Thyroid gland (tissue), 4 donors: ENCODE measurements at regions not wholly inside any gene's neighbourhood (a gene's known extent, or its start where the extent isn't known, plus 50 kb on each side); places are given as distances from the start of the nearest gene placed in this dataset.

ENCODE experiments used
- DNase-seq, 2 donors: peaks; one replicate each; pipeline ENCODE4 v3.0.0-alpha.2; 2019
- H3K27ac ChIP-seq, 3 donors: fragments of 200-600 bp; sonication (generic); 1 replicate in 2 of 3; 2 replicates in 1 of 3; pipeline ENCODE4 v1.5.1; 2016 to 2019; ENCODE audit warnings: mild to moderate bottlenecking in 1 of 3, moderate library complexity in 1 of 3
- H3K27me3 ChIP-seq: fragments of 200-600 bp; sonication (generic); one replicate; pipeline ENCODE4 v1.5.1; 2019
- H3K36me3 ChIP-seq, 2 donors: fragments of 200-600 bp; sonication (generic); one replicate each; pipeline ENCODE4 v1.5.1; 2016 to 2019
- H3K4me1 ChIP-seq, 2 donors: fragments of 200-600 bp; sonication (generic); one replicate each; pipeline ENCODE4 v1.5.1; 2017 to 2019
- H3K4me3 ChIP-seq, 3 donors: fragments of 200-600 bp; sonication (generic); replicated peaks in 1 of 3; 1 replicate in 2 of 3; 2 replicates in 1 of 3; pipeline ENCODE4 v1.5.1; 2016; ENCODE audit warnings: mild to moderate bottlenecking in 1 of 3
- H3K9me3 ChIP-seq: fragments of 200-600 bp; sonication (generic); one replicate; pipeline ENCODE4 v1.5.1; 2017
- POLR2A ChIP-seq, 2 donors: fragments of 450-650 bp; IDR thresholded peaks; one replicate each; pipeline ENCODE4 v1.6.1; 2017; ENCODE audit warnings: antibody characterized with exemption in 2 of 2, mild to moderate bottlenecking in 2 of 2, moderate library complexity in 1 of 2
- WGBS, 2 donors: methylation state at CpG; one replicate each; pipeline ENCODE4 v1.1.5; 2017; 5-methylcytosine and 5-hydroxymethylcytosine counted together
- intact Hi-C: fragments of 100-400 bp; cut with DNase I; formaldehyde crosslinking; loops from one replicate; pipeline ENCODE4 v1.15.1; 2023
- TF ChIP-seq, protein P1 (sequence below), 6 experiments: fragments of 200-600 bp in 3 of 6; fragments of 450-650 bp in 3 of 6; sonication (generic) in 3 of 6; IDR thresholded peaks; one replicate each; pipeline ENCODE4 v1.5.1; 2016 to 2019; ENCODE audit warnings: antibody characterized with exemption in 6 of 6, mild to moderate bottlenecking in 2 of 6, inconsistent platforms in 1 of 6, moderate library complexity in 1 of 6

DNA sequence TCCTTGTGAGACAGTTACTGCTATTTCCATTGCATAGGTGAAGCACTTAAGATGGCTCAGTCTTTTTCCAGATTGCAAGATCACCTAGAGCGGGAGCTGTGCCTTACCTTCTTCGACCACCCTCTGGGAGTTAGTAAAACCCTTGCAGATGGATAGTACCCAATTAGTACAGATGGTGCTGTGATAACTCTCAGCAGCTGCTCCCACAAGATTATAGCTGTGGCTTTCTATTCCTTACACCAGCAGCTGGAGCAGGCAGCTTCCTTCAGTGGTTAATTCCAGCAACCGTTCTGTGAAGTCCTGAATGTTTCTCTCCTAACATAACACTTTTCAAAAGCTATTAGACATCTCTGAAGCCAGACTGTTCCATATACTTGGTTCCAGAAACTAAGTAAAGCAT, 796.8 kb downstream of the XPNPEP1 start:
- intact Hi-C loops = no loop called here
- Histone ChIP-seq H3K9me3 (no peaks in the 10 kb centered on the region), H3K27ac (no peak overlapping the region), H3K4me3 (no peak overlapping the region), H3K36me3 (no peaks in the 10 kb centered on the region), H3K4me1 (no peaks in the 10 kb centered on the region), H3K27me3 (no peaks in the 10 kb centered on the region)
- DNase-seq = no peak
- WGBS, 2 donors = 73% methylated on average over 3 of the region's 3 CpGs
- TF ChIP-seq, protein P1, sequence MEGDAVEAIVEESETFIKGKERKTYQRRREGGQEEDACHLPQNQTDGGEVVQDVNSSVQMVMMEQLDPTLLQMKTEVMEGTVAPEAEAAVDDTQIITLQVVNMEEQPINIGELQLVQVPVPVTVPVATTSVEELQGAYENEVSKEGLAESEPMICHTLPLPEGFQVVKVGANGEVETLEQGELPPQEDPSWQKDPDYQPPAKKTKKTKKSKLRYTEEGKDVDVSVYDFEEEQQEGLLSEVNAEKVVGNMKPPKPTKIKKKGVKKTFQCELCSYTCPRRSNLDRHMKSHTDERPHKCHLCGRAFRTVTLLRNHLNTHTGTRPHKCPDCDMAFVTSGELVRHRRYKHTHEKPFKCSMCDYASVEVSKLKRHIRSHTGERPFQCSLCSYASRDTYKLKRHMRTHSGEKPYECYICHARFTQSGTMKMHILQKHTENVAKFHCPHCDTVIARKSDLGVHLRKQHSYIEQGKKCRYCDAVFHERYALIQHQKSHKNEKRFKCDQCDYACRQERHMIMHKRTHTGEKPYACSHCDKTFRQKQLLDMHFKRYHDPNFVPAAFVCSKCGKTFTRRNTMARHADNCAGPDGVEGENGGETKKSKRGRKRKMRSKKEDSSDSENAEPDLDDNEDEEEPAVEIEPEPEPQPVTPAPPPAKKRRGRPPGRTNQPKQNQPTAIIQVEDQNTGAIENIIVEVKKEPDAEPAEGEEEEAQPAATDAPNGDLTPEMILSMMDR (IDR thresholded peaks at IDR 0.05) = no peak
- no peak for TF ChIP-seq POLR2A (IDR thresholded peaks at IDR 0.05)

DNA sequence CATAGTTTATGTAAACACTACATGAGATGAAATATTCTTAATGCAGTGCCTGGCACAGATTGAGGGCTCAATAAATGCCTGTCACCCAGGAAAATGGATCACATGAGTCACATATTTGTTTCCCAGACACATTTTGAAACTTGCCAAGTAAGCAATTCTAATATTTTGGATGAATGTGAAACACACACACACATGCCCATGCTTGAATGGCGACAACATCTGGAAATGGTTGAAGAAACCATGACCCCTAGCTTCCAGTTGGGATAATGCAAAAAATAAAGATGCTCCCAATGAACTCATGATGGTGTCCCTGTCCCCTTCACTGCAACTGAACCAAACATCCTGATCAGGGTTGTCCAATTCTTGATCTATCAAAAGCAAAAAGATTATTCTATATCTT, 797.3 kb downstream of the XPNPEP1 start:
- Histone ChIP-seq H3K9me3 (no peaks in the 10 kb centered on the region), H3K27ac (no peak overlapping the region), H3K4me1 (no peaks in the 10 kb centered on the region), H3K27me3 (no peaks in the 10 kb centered on the region), H3K4me3 (no peak overlapping the region), H3K36me3 (no peaks in the 10 kb centered on the region)
- intact Hi-C loops = no loop called here
- whole genome bisulfite sequencing, 2 donors = 64 to 82% methylated on average over 1 of the region's 1 CpG
- DNase-seq = no peak
- TF ChIP-seq, protein P1 (IDR thresholded peaks at IDR 0.05) = no peak
- no peak for TF ChIP-seq POLR2A (IDR thresholded peaks at IDR 0.05)

DNA sequence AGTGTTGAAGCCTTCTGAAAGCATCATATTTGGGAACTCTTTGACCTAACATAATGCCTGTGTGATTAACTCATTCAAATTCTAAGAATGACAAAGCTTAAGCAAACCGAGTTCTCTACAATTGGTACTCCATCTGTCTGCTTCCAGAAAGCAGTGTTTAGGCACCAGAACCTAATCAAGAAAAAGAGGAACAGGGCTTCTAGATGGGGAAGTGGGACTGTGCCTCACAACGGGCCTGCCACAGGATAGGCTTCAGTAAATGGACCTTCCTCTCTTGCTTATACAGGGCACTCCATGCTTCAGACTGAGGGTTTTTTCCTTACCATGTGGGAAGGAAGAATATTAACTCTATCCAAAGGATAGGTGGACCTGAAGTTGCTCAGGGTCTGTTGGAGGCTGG, 808.1 kb downstream of the XPNPEP1 start:
- no peak for DNase-seq
- intact Hi-C loops = no loop called here
- Histone ChIP-seq H3K27ac (no peak overlapping the region), H3K27me3 (no peaks in the 10 kb centered on the region), H3K36me3 (no peaks in the 10 kb centered on the region), H3K4me1 (no peaks in the 10 kb centered on the region), H3K4me3 (no peak overlapping the region), H3K9me3 (no peaks in the 10 kb centered on the region)
- no peak for TF ChIP-seq POLR2A (IDR thresholded peaks at IDR 0.05)
- TF ChIP-seq, protein P1 (IDR thresholded peaks at IDR 0.05) = no peak
- 80 to 88% methylated on average over 2 of the region's 2 CpGs for WGBS, 2 donors

DNA sequence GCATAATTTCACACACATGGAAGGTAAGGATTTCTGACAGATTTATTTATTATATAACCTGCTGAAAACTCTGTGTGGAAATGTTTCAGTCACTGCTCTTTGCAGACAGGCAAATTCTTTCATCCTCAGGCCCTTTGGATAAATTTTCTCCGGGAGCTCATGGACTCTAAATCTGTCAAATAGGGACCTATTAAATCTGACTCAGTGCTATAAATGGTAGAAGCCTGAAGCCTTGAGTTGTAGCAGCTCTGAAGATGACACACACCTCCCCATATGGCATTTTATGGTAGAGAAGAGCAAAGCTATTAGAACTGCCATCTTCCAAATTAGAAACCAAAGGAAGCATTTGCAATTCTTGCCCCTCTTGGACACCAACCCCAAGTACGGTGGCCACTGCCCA, 808.7 kb downstream of the XPNPEP1 start:
- Histone ChIP-seq H3K36me3 (no peaks in the 10 kb centered on the region), H3K27ac (no peak overlapping the region), H3K9me3 (no peaks in the 10 kb centered on the region), H3K27me3 (no peaks in the 10 kb centered on the region), H3K4me3 (no peak overlapping the region), H3K4me1 (no peaks in the 10 kb centered on the region)
- WGBS, 2 donors = 93 to 96% methylated on average over 2 of the region's 2 CpGs
- TF ChIP-seq, protein P1 (IDR thresholded peaks at IDR 0.05) = no peak
- TF ChIP-seq POLR2A (IDR thresholded peaks at IDR 0.05) = no peak
- intact Hi-C loops = no loop called here
- DNase-seq = no peak

DNA sequence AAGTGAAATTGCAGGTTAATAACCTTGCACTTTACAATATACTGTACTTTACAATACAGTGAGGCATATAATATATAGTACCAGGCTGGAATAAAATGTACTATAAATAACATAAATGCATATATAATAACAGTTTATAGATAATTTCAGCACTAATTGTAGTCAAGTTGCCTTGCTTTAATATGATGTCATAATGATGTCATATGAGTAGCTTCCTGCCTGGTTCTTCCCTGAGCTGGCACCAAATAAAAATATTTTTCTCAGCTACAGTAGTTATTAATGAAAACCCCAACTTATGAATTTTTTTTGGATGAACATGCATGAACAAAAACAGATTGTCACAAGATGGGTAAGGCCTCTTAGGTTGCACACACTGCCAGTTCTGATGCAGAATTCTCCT, 816.7 kb downstream of the XPNPEP1 start:
- no peak overlapping the region for H3K4me3 ChIP-seq
- DNase-seq = no peak
- H3K27me3 ChIP-seq = no peaks in the 10 kb centered on the region
- no peak for TF ChIP-seq POLR2A (IDR thresholded peaks at IDR 0.05)
- TF ChIP-seq, protein P1 (IDR thresholded peaks at IDR 0.05) = no peak
- no peak overlapping the region for H3K27ac ChIP-seq
- H3K9me3 ChIP-seq = no peaks in the 10 kb centered on the region
- H3K36me3 ChIP-seq = no peaks in the 10 kb centered on the region
- no peaks in the 10 kb centered on the region for H3K4me1 ChIP-seq
- intact Hi-C loops = no loop called here
